Nucleus accumbens (tissue), 56 donors: ENCODE measurements at regions not wholly inside any gene's neighbourhood (a gene's known extent, or its start where the extent isn't known, plus 50 kb on each side); places are given as distances from the start of the nearest gene placed in this dataset.

Experiments used
- DNase-seq, 56 donors: peaks; one replicate each; lab custom pipeline; 2025; lab: John Stamatoyannopoulos, UW

GRCh38 chr20:48017509-48017908 lies 232.2 kb upstream of the SULF2 start:
- no peak for DNase-seq

GRCh38 chr20:48015943-48016723 lies 230.9 kb upstream of the SULF2 start:
- DNase-seq: no peak

- no peak for DNase-seq
Observed at GRCh38 chr20:48015141-48015910, 230.0 kb upstream of the SULF2 start.

- no peak for DNase-seq
Observed at GRCh38 chr20:48012401-48012974, 227.2 kb upstream of the SULF2 start.

GRCh38 chr20:48011025-48011424 lies 225.7 kb upstream of the SULF2 start:
- DNase-seq: no peak

- DNase-seq: no peak
Observed at GRCh38 chr20:48010623-48011022, 225.3 kb upstream of the SULF2 start.

GRCh38 chr20:48008850-48009515 lies 223.7 kb upstream of the SULF2 start:
- DNase-seq: no peak

- DNase-seq: no peak
Observed at GRCh38 chr20:48007351-48007750, 222.1 kb upstream of the SULF2 start.

GRCh38 chr20:48006036-48006833 lies 221.0 kb upstream of the SULF2 start:
- no peak for DNase-seq

GRCh38 chr20:48003021-48003420 lies 217.7 kb upstream of the SULF2 start:
- no peak for DNase-seq

- no peak for DNase-seq
Observed at GRCh38 chr20:48002517-48002970, 217.3 kb upstream of the SULF2 start.

GRCh38 chr20:47999166-47999565 lies 213.9 kb upstream of the SULF2 start:
- DNase-seq: no peak

- no peak for DNase-seq
Observed at GRCh38 chr20:47998736-47999135, 213.5 kb upstream of the SULF2 start.

GRCh38 chr20:47995661-47996060 lies 210.4 kb upstream of the SULF2 start:
- no peak for DNase-seq

GRCh38 chr20:47993817-47994216 lies 208.5 kb upstream of the SULF2 start:
- no peak for DNase-seq

- no peak for DNase-seq
Observed at GRCh38 chr20:47993035-47993755, 207.9 kb upstream of the SULF2 start.

GRCh38 chr20:47991875-47992488 lies 206.7 kb upstream of the SULF2 start:
- DNase-seq: no peak

- DNase-seq: no peak
Observed at GRCh38 chr20:47990507-47991150, 205.3 kb upstream of the SULF2 start.
